NCI-H1048 (cell line): ENCODE measurements at regions not wholly inside any gene's neighbourhood (a gene's known extent, or its start where the extent isn't known, plus 50 kb on each side); places are given as distances from the start of the nearest gene placed in this dataset.

Source experiments
- DNase-seq: peaks from one replicate; lab custom pipeline; 2025; lab: John Stamatoyannopoulos, UW

GRCh38 chr2:211237586-211238275, 681.3 kb downstream of the CPS1 start:
- no peak for DNase-seq

- no peak for DNase-seq
Measured at GRCh38 chr2:211241891-211242290, 685.5 kb downstream of the CPS1 start.

GRCh38 chr2:211247751-211248150, 691.4 kb downstream of the CPS1 start:
- no peak for DNase-seq

GRCh38 chr2:211248841-211249240, 692.4 kb downstream of the CPS1 start:
- no peak for DNase-seq

GRCh38 chr2:211251016-211251415, 694.6 kb downstream of the CPS1 start:
- DNase-seq, result no peak

GRCh38 chr2:211258646-211259335, 702.4 kb downstream of the CPS1 start:
- no peak for DNase-seq

GRCh38 chr2:211259831-211260476, 703.6 kb downstream of the CPS1 start:
- DNase-seq, result no peak

GRCh38 chr2:211270257-211270656, 713.9 kb downstream of the CPS1 start:
- DNase-seq, result no peak

GRCh38 chr2:211281430-211282073, 725.2 kb downstream of the CPS1 start:
- DNase-seq, result no peak

- DNase-seq, result no peak
Measured at GRCh38 chr2:211302676-211303075, 746.3 kb downstream of the CPS1 start.

- no peak for DNase-seq
Measured at GRCh38 chr2:211306929-211307328, 750.5 kb downstream of the CPS1 start.
